ENCODE measurements at regions not wholly inside any gene's neighbourhood (a gene's known extent, or its start where the extent isn't known, plus 50 kb on each side); places are given as distances from the start of the nearest gene placed in this dataset.

- TF ChIP-seq POLR2AphosphoS5 (IDR thresholded peaks at IDR 0.05; ENCODE audit: low read depth, low read length) = no peak
- TF ChIP-seq, protein P1, sequence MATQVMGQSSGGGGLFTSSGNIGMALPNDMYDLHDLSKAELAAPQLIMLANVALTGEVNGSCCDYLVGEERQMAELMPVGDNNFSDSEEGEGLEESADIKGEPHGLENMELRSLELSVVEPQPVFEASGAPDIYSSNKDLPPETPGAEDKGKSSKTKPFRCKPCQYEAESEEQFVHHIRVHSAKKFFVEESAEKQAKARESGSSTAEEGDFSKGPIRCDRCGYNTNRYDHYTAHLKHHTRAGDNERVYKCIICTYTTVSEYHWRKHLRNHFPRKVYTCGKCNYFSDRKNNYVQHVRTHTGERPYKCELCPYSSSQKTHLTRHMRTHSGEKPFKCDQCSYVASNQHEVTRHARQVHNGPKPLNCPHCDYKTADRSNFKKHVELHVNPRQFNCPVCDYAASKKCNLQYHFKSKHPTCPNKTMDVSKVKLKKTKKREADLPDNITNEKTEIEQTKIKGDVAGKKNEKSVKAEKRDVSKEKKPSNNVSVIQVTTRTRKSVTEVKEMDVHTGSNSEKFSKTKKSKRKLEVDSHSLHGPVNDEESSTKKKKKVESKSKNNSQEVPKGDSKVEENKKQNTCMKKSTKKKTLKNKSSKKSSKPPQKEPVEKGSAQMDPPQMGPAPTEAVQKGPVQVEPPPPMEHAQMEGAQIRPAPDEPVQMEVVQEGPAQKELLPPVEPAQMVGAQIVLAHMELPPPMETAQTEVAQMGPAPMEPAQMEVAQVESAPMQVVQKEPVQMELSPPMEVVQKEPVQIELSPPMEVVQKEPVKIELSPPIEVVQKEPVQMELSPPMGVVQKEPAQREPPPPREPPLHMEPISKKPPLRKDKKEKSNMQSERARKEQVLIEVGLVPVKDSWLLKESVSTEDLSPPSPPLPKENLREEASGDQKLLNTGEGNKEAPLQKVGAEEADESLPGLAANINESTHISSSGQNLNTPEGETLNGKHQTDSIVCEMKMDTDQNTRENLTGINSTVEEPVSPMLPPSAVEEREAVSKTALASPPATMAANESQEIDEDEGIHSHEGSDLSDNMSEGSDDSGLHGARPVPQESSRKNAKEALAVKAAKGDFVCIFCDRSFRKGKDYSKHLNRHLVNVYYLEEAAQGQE (IDR thresholded peaks at IDR 0.05; ENCODE audit: insufficient read depth in 1 of 2, low read depth in 2 of 2, low read length in 2 of 2) = no peak
- no peak for TF ChIP-seq TAF1 (IDR thresholded peaks at IDR 0.05; ENCODE audit: borderline replicate concordance, insufficient read depth, low read length)
- no peak for TF ChIP-seq FOXP2 (optimal IDR thresholded peaks at IDR 0.05; ENCODE audit: borderline replicate concordance, extremely low read depth, extremely low read length, insufficient read depth)
- TF ChIP-seq SIN3A (IDR thresholded peaks at IDR 0.05; ENCODE audit: borderline replicate concordance, insufficient read depth, low read length) = no peak
Observed at GRCh38 chr6:6707143-6707542, 118.6 kb downstream of the LY86 start.
